ENCODE measurements at regions not wholly inside any gene's neighbourhood (a gene's known extent, or its start where the extent isn't known, plus 50 kb on each side); places are given as distances from the start of the nearest gene placed in this dataset.

- H3K36me3 Mint-ChIP-seq = no peaks in the 10 kb centered on the region
- peaks cover 17% of the 10 kb centered on the region for H3K9me3 Mint-ChIP-seq
- H3K27ac Mint-ChIP-seq = no peak overlapping the region
- H3K27me3 Mint-ChIP-seq = no peaks in the 10 kb centered on the region
- no peaks in the 10 kb centered on the region for H3K4me1 Mint-ChIP-seq (ENCODE audit: low read depth in 2 of 2)
- no peak for ATAC-seq
- DNase-seq (ENCODE audit: low spot score) = no peak
- no peak overlapping the region for H3K4me3 Mint-ChIP-seq
Measured at GRCh38 chr9:115952430-115953292, 200.9 kb upstream of the PAPPA start.

- no peak overlapping the region for H3K4me3 Mint-ChIP-seq
Measured at GRCh38 chr9:115956371-115956770, 197.2 kb upstream of the PAPPA start.

GRCh38 chr9:115957585-115957984 lies 196.0 kb upstream of the PAPPA start:
- peaks cover 20% of the 10 kb centered on the region for H3K9me3 Mint-ChIP-seq
- DNase-seq (ENCODE audit: low spot score) (no peak), ATAC-seq (no peak)
- no peaks in the 10 kb centered on the region for H3K27me3 Mint-ChIP-seq
- no peak overlapping the region for H3K4me3 Mint-ChIP-seq
- no peak overlapping the region for H3K27ac Mint-ChIP-seq
- no peaks in the 10 kb centered on the region for H3K4me1 Mint-ChIP-seq (ENCODE audit: low read depth in 2 of 2)
- peaks cover 6% of the 10 kb centered on the region for H3K36me3 Mint-ChIP-seq

More at GRCh38 chr9:115956371-115956770, 197.2 kb upstream of the PAPPA start:
- DNase-seq (ENCODE audit: low spot score) = no peak
- Mint-ChIP-seq H3K27me3 (no peaks in the 10 kb centered on the region), H3K27ac (no peak overlapping the region), H3K36me3 (peaks cover 2% of the 10 kb centered on the region), H3K9me3 (peaks cover 18% of the 10 kb centered on the region), H3K4me1 (ENCODE audit: low read depth in 2 of 2) (no peaks in the 10 kb centered on the region)
- ATAC-seq = no peak

GRCh38 chr9:115964710-115965347 lies 188.8 kb upstream of the PAPPA start:
- Mint-ChIP-seq H3K36me3 (peaks cover 6% of the 10 kb centered on the region), H3K27me3 (no peaks in the 10 kb centered on the region), H3K27ac (no peak overlapping the region), H3K9me3 (peaks cover 22% of the 10 kb centered on the region), H3K4me1 (ENCODE audit: low read depth in 2 of 2) (no peaks in the 10 kb centered on the region), H3K4me3 (no peak overlapping the region)
- ATAC-seq (no peak), DNase-seq (ENCODE audit: low spot score) (no peak)

- Mint-ChIP-seq H3K27ac (no peak overlapping the region), H3K4me3 (no peak overlapping the region)
Measured at GRCh38 chr9:115966660-115967059, 186.9 kb upstream of the PAPPA start.

GRCh38 chr9:115969096-115969495 lies 184.5 kb upstream of the PAPPA start:
- ATAC-seq (no peak), DNase-seq (ENCODE audit: low spot score) (no peak)
- H3K36me3 Mint-ChIP-seq = no peaks in the 10 kb centered on the region
- H3K4me1 Mint-ChIP-seq (ENCODE audit: low read depth in 2 of 2) = no peaks in the 10 kb centered on the region
- H3K9me3 Mint-ChIP-seq = peaks cover 25% of the 10 kb centered on the region
- no peaks in the 10 kb centered on the region for H3K27me3 Mint-ChIP-seq
- no peak overlapping the region for H3K27ac Mint-ChIP-seq
- H3K4me3 Mint-ChIP-seq = no peak overlapping the region

More at GRCh38 chr9:115966660-115967059, 186.9 kb upstream of the PAPPA start:
- ATAC-seq (no peak), DNase-seq (ENCODE audit: low spot score) (no peak)
- peaks cover under 1% of the 10 kb centered on the region for H3K36me3 Mint-ChIP-seq
- H3K9me3 Mint-ChIP-seq = peaks cover 17% of the 10 kb centered on the region
- H3K4me1 Mint-ChIP-seq (ENCODE audit: low read depth in 2 of 2) = no peaks in the 10 kb centered on the region
- no peaks in the 10 kb centered on the region for H3K27me3 Mint-ChIP-seq

GRCh38 chr9:115972362-115972761 lies 181.2 kb upstream of the PAPPA start:
- no peak for ATAC-seq
- peaks cover 18% of the 10 kb centered on the region for H3K9me3 Mint-ChIP-seq
- no peaks in the 10 kb centered on the region for H3K27me3 Mint-ChIP-seq
- no peak overlapping the region for H3K4me3 Mint-ChIP-seq
- no peaks in the 10 kb centered on the region for H3K36me3 Mint-ChIP-seq
- no peak overlapping the region for H3K27ac Mint-ChIP-seq
- DNase-seq (ENCODE audit: low spot score) = no peak
- no peaks in the 10 kb centered on the region for H3K4me1 Mint-ChIP-seq (ENCODE audit: low read depth in 2 of 2)

- DNase-seq (ENCODE audit: low spot score) (no peak), ATAC-seq (no peak)
- Mint-ChIP-seq H3K4me1 (ENCODE audit: low read depth in 2 of 2) (no peaks in the 10 kb centered on the region), H3K27ac (no peak overlapping the region), H3K27me3 (no peaks in the 10 kb centered on the region), H3K4me3 (no peak overlapping the region), H3K36me3 (no peaks in the 10 kb centered on the region), H3K9me3 (peaks cover 16% of the 10 kb centered on the region)
Measured at GRCh38 chr9:115972843-115973595, 180.6 kb upstream of the PAPPA start.

GRCh38 chr9:115976781-115977180 lies 176.8 kb upstream of the PAPPA start:
- H3K27me3 Mint-ChIP-seq = no peaks in the 10 kb centered on the region
- no peak overlapping the region for H3K4me3 Mint-ChIP-seq
- DNase-seq (ENCODE audit: low spot score) (no peak), ATAC-seq (no peak)
- H3K9me3 Mint-ChIP-seq = peaks cover 16% of the 10 kb centered on the region
- no peaks in the 10 kb centered on the region for H3K36me3 Mint-ChIP-seq
- H3K27ac Mint-ChIP-seq = no peak overlapping the region
- H3K4me1 Mint-ChIP-seq (ENCODE audit: low read depth in 2 of 2) = no peaks in the 10 kb centered on the region

GRCh38 chr9:115978091-115978490 lies 175.5 kb upstream of the PAPPA start:
- no peaks in the 10 kb centered on the region for H3K36me3 Mint-ChIP-seq
- H3K27me3 Mint-ChIP-seq = no peaks in the 10 kb centered on the region
- no peak for DNase-seq (ENCODE audit: low spot score)
- ATAC-seq = no peak
- peaks cover 14% of the 10 kb centered on the region for H3K9me3 Mint-ChIP-seq
- no peak overlapping the region for H3K27ac Mint-ChIP-seq
- no peak overlapping the region for H3K4me3 Mint-ChIP-seq
- H3K4me1 Mint-ChIP-seq (ENCODE audit: low read depth in 2 of 2) = no peaks in the 10 kb centered on the region

GRCh38 chr9:115978659-115979096 lies 174.9 kb upstream of the PAPPA start:
- Mint-ChIP-seq H3K4me3 (no peak overlapping the region), H3K9me3 (peaks cover 9% of the 10 kb centered on the region), H3K36me3 (no peaks in the 10 kb centered on the region), H3K27me3 (no peaks in the 10 kb centered on the region), H3K4me1 (ENCODE audit: low read depth in 2 of 2) (no peaks in the 10 kb centered on the region), H3K27ac (no peak overlapping the region)
- DNase-seq (ENCODE audit: low spot score) (no peak), ATAC-seq (no peak)

- no peaks in the 10 kb centered on the region for H3K27me3 Mint-ChIP-seq
- H3K27ac Mint-ChIP-seq = no peak overlapping the region
- peaks cover 14% of the 10 kb centered on the region for H3K9me3 Mint-ChIP-seq
- H3K4me3 Mint-ChIP-seq = no peak overlapping the region
- ATAC-seq (no peak), DNase-seq (ENCODE audit: low spot score) (no peak)
- H3K4me1 Mint-ChIP-seq (ENCODE audit: low read depth in 2 of 2) = no peaks in the 10 kb centered on the region
- no peaks in the 10 kb centered on the region for H3K36me3 Mint-ChIP-seq
Measured at GRCh38 chr9:115980054-115980453, 173.5 kb upstream of the PAPPA start.

- no peaks in the 10 kb centered on the region for H3K36me3 Mint-ChIP-seq
- no peaks in the 10 kb centered on the region for H3K4me1 Mint-ChIP-seq (ENCODE audit: low read depth in 2 of 2)
- no peak overlapping the region for H3K4me3 Mint-ChIP-seq
- H3K27me3 Mint-ChIP-seq = no peaks in the 10 kb centered on the region
- no peak for ATAC-seq
- H3K9me3 Mint-ChIP-seq = peaks cover 14% of the 10 kb centered on the region
- no peak for DNase-seq (ENCODE audit: low spot score)
- H3K27ac Mint-ChIP-seq = no peak overlapping the region
Measured at GRCh38 chr9:115980502-115980901, 173.1 kb upstream of the PAPPA start.

GRCh38 chr9:115980976-115981375 lies 172.6 kb upstream of the PAPPA start:
- Mint-ChIP-seq H3K9me3 (peaks cover 14% of the 10 kb centered on the region), H3K27ac (no peak overlapping the region), H3K4me1 (ENCODE audit: low read depth in 2 of 2) (no peaks in the 10 kb centered on the region), H3K27me3 (no peaks in the 10 kb centered on the region), H3K36me3 (no peaks in the 10 kb centered on the region), H3K4me3 (no peak overlapping the region)
- DNase-seq (ENCODE audit: low spot score) (no peak), ATAC-seq (no peak)

Measured in natural killer cell treated with Interleukin-12 subunit alpha and Interleukin-12 subunit beta and Interleukin-15 and Interleukin-18, amount 100 ng/mL, for 72 hours (primary cell).